ENCODE measurements at regions not wholly inside any gene's neighbourhood (a gene's known extent, or its start where the extent isn't known, plus 50 kb on each side); places are given as distances from the start of the nearest gene placed in this dataset.

- no peak for DNase-seq
Measured at GRCh38 chr7:155203059-155203881, 94.4 kb upstream of the INSIG1 start.

GRCh38 chr7:155203882-155204691 is 93.6 kb upstream of the INSIG1 start:
- DNase-seq: no peak

DNA sequence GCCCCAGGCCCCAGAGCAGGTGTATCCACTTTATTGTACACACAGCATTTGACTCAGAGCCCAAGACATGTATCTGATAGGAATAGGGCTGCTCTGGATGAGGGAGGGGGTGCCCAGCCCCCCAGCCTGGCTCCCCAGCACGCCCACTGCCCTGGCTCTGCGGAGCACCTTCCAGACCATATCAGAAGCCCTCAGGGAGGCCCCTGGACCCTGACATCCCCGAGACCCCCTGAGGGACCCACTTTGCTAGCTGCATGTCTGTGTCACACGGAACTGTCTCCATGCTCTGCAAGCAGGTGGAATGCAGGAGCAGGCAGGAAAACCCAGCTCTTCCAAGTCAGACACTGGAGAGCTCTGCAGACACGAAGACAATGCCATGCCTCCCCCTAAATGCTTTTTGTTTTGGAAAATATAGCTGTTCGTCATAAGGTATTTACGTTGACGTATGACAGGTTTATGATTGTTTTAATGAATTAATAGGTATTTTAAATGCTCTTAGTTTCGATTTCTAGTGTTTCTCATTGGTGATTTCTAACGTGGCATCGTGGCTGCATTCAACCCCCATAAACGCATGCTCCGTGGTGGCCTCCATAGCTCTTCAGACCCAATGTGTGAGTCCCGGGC is 92.8 kb upstream of the INSIG1 start:
- DNase-seq: no peak

GRCh38 chr7:155205368-155206317 is 92.0 kb upstream of the INSIG1 start:
- peak; percentile 73 for DNase-seq

- DNase-seq: peak; percentile 45
Measured at GRCh38 chr7:155206318-155207020, 91.2 kb upstream of the INSIG1 start.

GRCh38 chr7:155207326-155208002 is 90.2 kb upstream of the INSIG1 start:
- no peak for DNase-seq

GRCh38 chr7:155208681-155209477 is 88.8 kb upstream of the INSIG1 start:
- no peak for DNase-seq

- no peak for DNase-seq
Measured at GRCh38 chr7:155209478-155210319, 88.0 kb upstream of the INSIG1 start.

DNA sequence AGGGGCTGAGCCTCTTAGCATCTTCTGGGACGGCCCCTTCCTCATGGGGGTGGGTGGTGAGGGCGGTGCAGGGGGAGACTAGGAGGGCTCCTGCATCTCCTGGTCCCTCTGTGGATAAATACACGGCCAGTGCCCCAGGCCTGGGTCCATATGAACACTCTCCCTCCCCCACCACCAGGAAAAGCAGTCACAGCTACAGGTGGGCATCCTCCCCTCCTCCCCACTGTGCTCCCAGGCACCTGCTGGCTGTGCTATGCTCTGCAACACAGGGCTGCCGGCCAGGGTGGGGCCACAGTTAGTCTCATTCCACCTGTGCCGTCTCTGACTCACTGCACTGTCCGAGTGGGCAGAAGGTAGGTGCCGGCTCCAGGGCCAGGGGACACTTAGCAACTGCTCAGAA is 87.3 kb upstream of the INSIG1 start:
- DNase-seq: no peak

DNA sequence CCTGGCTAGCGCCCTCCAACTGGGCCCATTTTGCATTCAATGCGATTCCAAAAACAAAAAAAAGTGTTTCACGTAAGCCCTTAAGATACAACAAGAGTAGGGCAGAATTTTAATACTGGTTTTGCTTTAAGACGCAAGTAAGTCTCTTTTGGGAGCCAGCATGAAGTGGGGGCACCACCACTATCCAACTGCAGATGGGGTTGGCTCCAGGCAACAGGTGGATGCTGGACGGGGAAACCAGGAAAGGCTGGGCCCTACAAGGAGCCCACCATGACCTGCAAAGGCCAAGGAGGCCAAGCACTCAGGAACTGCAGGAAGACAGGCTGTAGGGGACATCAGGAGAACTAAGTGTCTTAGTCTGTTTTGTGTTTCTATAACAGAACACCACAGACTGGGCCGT is 86.5 kb upstream of the INSIG1 start:
- no peak for DNase-seq

DNA sequence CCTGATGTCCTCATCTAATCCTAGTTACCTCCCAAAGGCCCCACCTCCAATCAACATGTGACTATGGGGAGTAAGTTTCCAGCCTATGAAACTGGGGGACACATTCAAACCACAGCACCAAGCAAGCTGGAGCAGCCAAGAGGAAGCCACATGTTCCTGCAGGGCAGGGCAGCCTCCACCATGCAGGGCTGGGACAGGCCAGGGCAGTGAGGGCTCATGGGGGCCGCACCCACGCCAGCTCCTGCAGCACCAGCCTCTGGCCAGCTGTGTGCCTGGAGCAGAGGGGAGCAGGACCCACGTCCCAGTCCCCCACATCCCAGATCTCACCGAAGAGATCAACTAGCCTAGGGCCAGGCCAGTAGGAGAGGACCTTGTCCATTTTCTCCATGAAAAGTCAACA is 85.9 kb upstream of the INSIG1 start:
- DNase-seq: no peak

GRCh38 chr7:155212301-155213015 is 85.2 kb upstream of the INSIG1 start:
- DNase-seq: no peak

DNA sequence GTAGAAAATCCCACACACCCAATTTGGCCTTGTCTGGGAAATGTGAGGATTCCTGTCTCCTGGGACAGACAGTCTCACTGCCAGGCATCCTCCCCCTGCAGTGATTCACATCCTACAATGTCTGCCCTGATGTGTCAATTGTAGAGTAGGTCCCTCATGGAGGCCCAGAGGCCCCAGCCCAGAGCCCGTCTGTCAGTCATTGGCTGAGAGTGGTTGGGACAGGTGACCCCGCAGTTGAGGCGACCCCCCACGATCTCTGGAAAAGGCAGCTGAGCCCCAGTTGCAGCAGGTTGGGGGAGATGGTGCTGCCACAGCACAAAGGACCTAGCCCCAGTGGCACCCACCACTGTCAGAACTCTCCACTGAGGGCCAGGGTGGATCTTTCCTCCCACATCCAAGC is 84.3 kb upstream of the INSIG1 start:
- DNase-seq: no peak

DNA sequence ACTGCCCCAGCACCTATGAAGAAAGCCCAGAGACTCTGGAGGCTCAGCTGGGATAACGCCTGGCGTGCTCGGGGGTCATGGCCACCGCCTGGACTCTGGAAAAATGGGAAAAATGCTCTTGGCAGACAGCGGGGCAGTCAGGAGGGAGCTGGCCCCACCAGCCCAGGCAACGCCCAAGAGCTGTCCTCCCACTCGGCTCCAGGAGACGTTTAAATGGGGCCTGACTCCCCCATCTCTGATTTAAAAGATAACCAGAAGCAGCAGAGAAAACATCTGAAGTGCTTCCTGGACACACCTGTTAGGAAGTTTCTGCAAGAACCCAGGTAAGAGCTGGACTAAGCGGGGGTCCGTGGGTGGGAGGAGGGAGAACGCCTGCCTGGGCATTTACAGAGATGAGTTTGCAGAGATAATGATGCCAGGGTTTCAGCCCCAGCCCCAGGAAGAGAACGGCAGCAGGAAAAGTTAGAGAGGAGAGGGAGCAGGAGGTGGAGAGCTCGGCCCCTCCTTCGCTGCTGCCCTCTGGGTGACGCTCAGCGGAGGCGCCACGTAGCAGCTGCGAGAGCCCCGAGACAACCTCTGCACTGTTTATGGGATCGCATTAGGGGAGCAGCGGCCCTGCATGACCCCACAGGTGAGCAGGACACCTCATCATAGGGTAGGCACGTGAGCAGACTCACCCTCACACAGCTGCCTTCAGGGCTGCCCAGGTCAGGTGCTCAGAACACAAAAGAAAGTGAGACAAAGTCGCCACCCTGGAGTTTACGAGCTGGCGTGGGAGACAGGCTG is 83.5 kb upstream of the INSIG1 start:
- no peak for DNase-seq

GRCh38 chr7:155215576-155216325 is 81.9 kb upstream of the INSIG1 start:
- DNase-seq: no peak

DNA sequence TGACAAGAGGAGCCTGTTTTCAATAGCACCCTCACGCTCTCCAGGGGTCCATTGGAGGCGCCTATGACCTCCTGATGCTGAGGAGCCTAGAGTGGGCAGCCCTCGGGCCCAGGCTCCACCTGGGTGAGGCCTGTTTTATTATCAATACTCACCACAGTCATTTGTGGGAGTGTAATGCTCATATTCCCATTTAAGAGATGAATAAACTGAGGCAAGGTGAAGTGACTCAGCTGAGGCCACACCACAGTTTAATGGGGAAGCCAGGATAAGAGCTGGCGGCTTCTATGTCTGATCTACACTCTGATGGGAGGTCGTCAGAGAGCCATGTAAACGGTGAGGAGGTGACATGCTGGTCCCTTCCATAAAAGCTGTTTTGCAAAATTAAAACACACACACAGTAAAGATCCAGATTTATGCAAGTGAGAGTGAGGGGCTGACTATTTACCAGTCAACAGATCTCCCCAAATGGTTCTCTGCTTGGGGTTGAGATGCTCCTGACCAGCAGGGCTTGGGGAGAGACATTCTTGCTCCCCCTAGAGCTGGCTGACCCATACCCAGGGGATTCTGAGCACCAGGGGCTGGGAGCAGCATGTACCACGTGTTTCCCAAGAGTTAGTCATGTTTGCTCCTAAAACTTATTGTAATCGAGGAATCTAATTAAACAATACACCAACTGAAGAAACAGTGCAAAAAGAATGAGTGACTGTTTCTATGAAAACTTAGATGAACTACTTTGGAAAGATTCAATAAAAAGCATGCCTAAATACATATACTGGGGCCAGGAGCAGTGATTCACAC is 81.0 kb upstream of the INSIG1 start:
- no peak for DNase-seq
